Thyroid gland (tissue), 4 donors: ENCODE measurements at regions not wholly inside any gene's neighbourhood (a gene's known extent, or its start where the extent isn't known, plus 50 kb on each side); places are given as distances from the start of the nearest gene placed in this dataset.
"Not testable (repeated sequence)": the region's sequence is repeated elsewhere in the genome, so short reads cannot be mapped to it uniquely, and the experiment has no call there.

Source experiments
- DNase-seq, 2 donors: peaks; one replicate each; pipeline ENCODE4 v3.0.0-alpha.2; 2019
- H3K27ac ChIP-seq, 3 donors: fragments of 200-600 bp; sonication (generic); 1 replicate in 2 of 3; 2 replicates in 1 of 3; pipeline ENCODE4 v1.5.1; 2016 to 2019; ENCODE audit warnings: mild to moderate bottlenecking in 1 of 3, moderate library complexity in 1 of 3
- H3K27me3 ChIP-seq: fragments of 200-600 bp; sonication (generic); one replicate; pipeline ENCODE4 v1.5.1; 2019
- H3K36me3 ChIP-seq, 2 donors: fragments of 200-600 bp; sonication (generic); one replicate each; pipeline ENCODE4 v1.5.1; 2016 to 2019
- H3K4me1 ChIP-seq, 2 donors: fragments of 200-600 bp; sonication (generic); one replicate each; pipeline ENCODE4 v1.5.1; 2017 to 2019
- H3K4me3 ChIP-seq, 3 donors: fragments of 200-600 bp; sonication (generic); replicated peaks in 1 of 3; 1 replicate in 2 of 3; 2 replicates in 1 of 3; pipeline ENCODE4 v1.5.1; 2016; ENCODE audit warnings: mild to moderate bottlenecking in 1 of 3
- H3K9me3 ChIP-seq: fragments of 200-600 bp; sonication (generic); one replicate; pipeline ENCODE4 v1.5.1; 2017
- POLR2A ChIP-seq, 2 donors: fragments of 450-650 bp; IDR thresholded peaks; one replicate each; pipeline ENCODE4 v1.6.1; 2017; ENCODE audit warnings: antibody characterized with exemption in 2 of 2, mild to moderate bottlenecking in 2 of 2, moderate library complexity in 1 of 2
- WGBS, 2 donors: methylation state at CpG; one replicate each; pipeline ENCODE4 v1.1.5; 2017; 5-methylcytosine and 5-hydroxymethylcytosine counted together
- intact Hi-C: fragments of 100-400 bp; cut with DNase I; formaldehyde crosslinking; loops from one replicate; pipeline ENCODE4 v1.15.1; 2023
- TF ChIP-seq, protein P1 (sequence below), 6 experiments: fragments of 200-600 bp in 3 of 6; fragments of 450-650 bp in 3 of 6; sonication (generic) in 3 of 6; IDR thresholded peaks; one replicate each; pipeline ENCODE4 v1.5.1; 2016 to 2019; ENCODE audit warnings: antibody characterized with exemption in 6 of 6, mild to moderate bottlenecking in 2 of 6, inconsistent platforms in 1 of 6, moderate library complexity in 1 of 6

DNA sequence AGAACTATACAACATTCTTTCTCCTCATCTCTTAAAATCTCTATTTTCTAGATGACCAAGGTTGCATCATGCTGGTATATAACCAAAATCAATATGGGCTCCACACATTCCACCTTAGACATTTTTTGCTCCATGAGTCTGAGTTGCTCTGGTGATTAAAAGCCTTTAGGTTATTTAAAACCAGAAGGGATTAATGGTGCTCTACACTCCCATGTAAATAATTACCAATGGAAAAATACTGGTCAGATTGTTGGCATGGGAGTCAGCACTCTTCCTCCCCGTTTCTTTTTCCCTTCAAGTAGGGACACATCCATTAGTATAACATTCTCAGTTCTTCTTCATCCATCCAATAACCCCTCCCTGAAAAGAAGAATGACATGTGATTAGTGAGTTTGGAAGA, 747.7 kb downstream of the PCDH17 start:
- intact Hi-C loops, result no loop called here
- Histone ChIP-seq H3K27me3 (no peaks in the 10 kb centered on the region), H3K9me3 (no peaks in the 10 kb centered on the region), H3K4me1 (no peaks in the 10 kb centered on the region), H3K4me3 (no peak overlapping the region), H3K36me3 (no peaks in the 10 kb centered on the region), H3K27ac (no peak overlapping the region)
- no peak for DNase-seq
- no peak for TF ChIP-seq POLR2A (IDR thresholded peaks at IDR 0.05)
- TF ChIP-seq, protein P1, sequence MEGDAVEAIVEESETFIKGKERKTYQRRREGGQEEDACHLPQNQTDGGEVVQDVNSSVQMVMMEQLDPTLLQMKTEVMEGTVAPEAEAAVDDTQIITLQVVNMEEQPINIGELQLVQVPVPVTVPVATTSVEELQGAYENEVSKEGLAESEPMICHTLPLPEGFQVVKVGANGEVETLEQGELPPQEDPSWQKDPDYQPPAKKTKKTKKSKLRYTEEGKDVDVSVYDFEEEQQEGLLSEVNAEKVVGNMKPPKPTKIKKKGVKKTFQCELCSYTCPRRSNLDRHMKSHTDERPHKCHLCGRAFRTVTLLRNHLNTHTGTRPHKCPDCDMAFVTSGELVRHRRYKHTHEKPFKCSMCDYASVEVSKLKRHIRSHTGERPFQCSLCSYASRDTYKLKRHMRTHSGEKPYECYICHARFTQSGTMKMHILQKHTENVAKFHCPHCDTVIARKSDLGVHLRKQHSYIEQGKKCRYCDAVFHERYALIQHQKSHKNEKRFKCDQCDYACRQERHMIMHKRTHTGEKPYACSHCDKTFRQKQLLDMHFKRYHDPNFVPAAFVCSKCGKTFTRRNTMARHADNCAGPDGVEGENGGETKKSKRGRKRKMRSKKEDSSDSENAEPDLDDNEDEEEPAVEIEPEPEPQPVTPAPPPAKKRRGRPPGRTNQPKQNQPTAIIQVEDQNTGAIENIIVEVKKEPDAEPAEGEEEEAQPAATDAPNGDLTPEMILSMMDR (IDR thresholded peaks at IDR 0.05), result no peak
- WGBS, 2 donors, result 66 to 70% methylated on average over 1 of the region's 1 CpG

DNA sequence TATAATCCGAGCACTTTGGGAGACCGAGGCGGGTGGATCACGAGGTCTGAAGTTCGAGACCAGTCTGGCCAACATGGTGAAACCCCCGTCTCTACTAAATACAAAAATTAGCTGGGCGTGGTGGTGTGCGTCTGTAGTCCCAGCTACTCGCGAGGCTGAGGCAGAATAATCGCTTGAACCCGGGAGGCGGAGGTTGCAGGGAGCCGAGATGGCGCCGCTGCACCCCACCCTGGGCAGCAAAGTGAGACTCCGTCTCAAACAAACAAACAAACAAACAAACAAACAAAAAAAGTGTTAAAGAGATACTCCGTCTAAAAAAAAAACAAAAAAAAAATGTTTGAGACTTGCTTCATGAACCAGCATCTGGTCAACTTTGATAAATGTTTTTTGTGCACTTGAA, 753.8 kb downstream of the PCDH17 start:
- H3K36me3 ChIP-seq, intact Hi-C loops, H3K27me3 ChIP-seq, DNase-seq, H3K27ac ChIP-seq, H3K4me1 ChIP-seq, H3K9me3 ChIP-seq, H3K4me3 ChIP-seq: not testable (repeated sequence)
- WGBS, 2 donors, result 94 to 95% methylated on average over 18 of the region's 18 CpGs

DNA sequence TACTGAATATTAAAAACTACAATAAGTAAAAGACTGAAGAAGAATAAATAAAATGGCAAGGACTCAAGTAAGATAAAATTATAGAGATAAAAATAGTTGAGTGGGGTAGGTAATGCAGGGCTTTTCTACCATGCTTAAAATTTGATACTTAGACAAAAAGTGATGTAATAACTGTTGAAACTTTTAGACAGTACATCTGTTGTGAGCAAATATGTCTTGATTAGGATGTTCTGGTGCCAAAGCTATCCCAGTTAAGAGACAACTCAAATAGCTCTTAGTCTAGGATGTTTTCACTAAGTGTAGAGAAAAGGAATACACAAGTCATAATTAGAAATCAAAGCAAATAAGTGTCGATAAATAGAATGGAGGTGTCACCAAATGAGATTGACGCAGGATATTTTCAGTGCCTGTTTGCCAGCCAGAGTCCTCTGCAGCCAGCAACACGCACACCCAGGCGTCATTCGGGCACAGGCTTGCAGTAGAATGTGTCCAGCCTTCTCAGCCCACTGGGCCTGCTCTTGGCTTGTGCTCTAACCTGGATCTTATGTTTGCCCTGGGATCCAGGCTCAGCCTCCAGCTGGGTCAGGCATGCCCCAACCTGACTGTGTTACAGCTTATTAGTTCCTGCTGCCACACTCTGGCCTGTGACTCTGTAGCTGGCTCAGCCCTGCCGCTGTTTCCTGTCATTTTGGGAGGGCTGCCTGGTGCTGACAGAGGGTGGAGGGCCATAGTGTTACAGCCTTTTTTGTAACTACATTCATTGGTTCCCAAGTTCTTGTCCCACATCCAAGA, 766.2 kb downstream of the PCDH17 start:
- Histone ChIP-seq H3K9me3 (no peaks in the 10 kb centered on the region), H3K4me1 (no peaks in the 10 kb centered on the region), H3K27me3 (no peaks in the 10 kb centered on the region), H3K36me3 (no peaks in the 10 kb centered on the region), H3K4me3 (no peak overlapping the region), H3K27ac (no peak overlapping the region)
- TF ChIP-seq, protein P1 (IDR thresholded peaks at IDR 0.05), result no peak
- TF ChIP-seq POLR2A (IDR thresholded peaks at IDR 0.05), result no peak
- 92 to 97% methylated on average over 6 of the region's 6 CpGs for WGBS, 2 donors
- intact Hi-C loops, result no loop called here
- no peak for DNase-seq

DNA sequence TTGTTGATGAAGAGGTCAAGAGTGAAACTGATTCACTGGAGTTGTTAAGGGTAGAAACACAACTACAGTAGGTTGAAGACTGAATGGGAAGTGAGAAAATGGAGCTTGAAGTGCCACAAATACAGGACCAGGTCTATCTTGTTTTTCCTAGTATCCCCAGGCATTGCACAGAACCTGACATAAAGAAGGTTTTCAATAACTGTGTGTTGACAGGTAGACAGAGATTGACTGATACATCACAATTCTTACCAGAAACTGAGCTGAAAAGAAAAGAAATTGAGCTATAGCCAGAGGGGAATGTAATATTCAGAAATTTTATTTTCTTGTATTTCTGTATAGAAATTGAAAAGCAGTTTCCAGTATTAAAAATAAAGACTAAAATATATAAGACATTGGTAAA, 767.7 kb downstream of the PCDH17 start:
- Histone ChIP-seq H3K4me3 (no peak overlapping the region), H3K27me3 (no peaks in the 10 kb centered on the region), H3K4me1 (no peaks in the 10 kb centered on the region), H3K27ac (no peak overlapping the region), H3K36me3 (no peaks in the 10 kb centered on the region), H3K9me3 (no peaks in the 10 kb centered on the region)
- TF ChIP-seq, protein P1 (IDR thresholded peaks at IDR 0.05), result no peak
- no peak for TF ChIP-seq POLR2A (IDR thresholded peaks at IDR 0.05)
- DNase-seq, result no peak
- intact Hi-C loops, result no loop called here

DNA sequence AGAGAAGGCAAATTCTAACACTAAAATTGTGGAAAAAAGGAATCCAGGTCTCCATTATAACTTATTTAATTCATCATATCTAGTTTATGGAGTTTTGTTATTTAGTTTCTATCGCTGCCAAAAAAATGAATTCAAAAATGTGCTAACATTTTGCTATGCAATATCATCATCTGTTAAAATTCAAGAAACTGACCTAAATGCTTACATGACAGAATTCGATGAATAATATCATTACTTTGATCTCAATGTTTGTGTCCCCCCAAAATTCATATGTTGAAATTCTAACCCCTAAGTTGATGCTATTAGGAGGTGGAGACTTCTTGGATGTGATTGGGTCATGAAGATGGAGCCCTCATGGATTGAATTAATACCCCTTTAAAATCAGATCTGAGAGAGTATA, 775.0 kb downstream of the PCDH17 start:
- no peaks in the 10 kb centered on the region for H3K9me3 ChIP-seq
- no peak for DNase-seq
- no peak for TF ChIP-seq POLR2A (IDR thresholded peaks at IDR 0.05)
- TF ChIP-seq, protein P1 (IDR thresholded peaks at IDR 0.05), result no peak
- 94 to 95% methylated on average over 2 of the region's 2 CpGs for WGBS, 2 donors
- H3K36me3 ChIP-seq, result no peaks in the 10 kb centered on the region
- intact Hi-C loops, result no loop called here
- no peaks in the 10 kb centered on the region for H3K27me3 ChIP-seq
- no peak overlapping the region for H3K27ac ChIP-seq
- no peak overlapping the region for H3K4me3 ChIP-seq
- no peaks in the 10 kb centered on the region for H3K4me1 ChIP-seq
